CD4-positive, alpha-beta T cell treated with Interleukin-17A for 4 hours (primary cell): ENCODE measurements at regions not wholly inside any gene's neighbourhood (a gene's known extent, or its start where the extent isn't known, plus 50 kb on each side); places are given as distances from the start of the nearest gene placed in this dataset.

Source experiments
- DNase-seq: peaks from one replicate; pipeline ENCODE4 v3.0.0-alpha.2; 2020; ENCODE audit warnings: mixed read lengths

DNA sequence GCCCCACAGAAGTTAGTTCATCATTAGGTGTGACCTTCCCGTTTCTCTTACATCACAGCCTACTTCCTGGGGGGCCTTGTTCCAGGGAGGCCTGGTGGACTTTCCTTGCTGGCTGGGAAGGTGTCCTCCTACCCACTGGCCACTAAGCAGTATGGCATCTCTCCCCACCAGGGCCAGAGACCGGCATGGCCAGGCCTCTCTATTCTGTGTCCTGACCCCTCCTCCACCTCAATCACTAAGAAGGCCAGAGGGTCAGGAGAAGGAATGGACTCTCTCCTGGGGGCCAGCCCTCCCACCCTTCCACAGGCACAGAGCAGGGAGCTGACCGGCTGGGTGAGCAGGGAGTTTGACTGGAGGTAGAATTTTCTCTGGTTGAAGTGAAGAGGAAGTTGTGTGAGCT, 81.9 kb downstream of the PJA1 start:
- no peak for DNase-seq

DNA sequence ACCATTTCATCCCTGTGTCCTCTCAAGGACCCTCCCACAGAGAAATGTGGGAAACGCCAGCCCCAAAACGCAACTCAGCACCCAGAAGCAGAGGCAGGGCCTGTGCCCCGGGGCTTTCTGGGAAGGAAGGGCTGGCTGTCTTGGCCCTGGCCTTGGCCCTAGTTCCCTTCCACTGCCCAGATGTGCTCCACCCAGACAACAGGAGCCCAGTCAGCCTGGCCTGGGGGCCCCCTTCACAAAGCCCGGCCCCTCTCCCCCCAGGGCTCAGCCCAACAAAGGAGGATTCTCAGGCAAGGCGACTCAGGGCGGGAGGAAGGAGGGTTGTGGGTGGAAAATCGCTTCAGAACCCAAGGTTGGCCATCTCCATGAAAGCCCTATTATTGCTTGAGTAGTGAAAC, 82.5 kb downstream of the PJA1 start:
- no peak for DNase-seq

GRCh38 chrX:69082055-69082752, 83.0 kb downstream of the PJA1 start:
- no peak for DNase-seq

DNA sequence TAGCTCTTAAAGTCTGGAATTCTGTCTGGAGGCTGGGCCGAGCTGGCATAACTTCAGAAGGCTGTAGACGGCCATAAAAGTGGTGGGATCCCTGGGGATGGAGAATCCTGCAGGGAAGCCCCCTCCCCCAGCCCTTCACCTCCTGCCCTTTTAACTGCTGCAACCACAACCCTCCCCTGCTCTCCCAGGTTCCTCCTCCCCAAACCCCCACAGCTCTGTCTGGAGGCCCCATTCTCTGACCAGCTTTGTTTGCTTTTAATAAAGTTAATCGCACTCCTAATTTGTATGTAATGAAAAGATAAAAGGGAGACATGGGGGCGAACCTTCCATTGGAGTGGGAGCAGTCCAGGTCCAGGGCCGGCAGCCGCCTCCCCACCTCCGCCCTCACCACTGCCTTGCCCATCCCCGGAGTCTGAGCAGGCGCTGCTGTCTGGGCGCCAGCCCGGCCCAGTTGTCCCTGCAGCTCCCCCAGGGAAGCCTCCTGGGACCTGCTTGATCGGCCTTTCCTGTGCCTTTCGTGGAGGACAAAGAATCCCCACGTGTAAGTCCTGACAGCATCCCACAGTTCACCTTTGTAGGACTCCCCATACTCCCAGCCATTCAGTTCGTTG, 84.3 kb downstream of the PJA1 start:
- DNase-seq, result no peak

DNA sequence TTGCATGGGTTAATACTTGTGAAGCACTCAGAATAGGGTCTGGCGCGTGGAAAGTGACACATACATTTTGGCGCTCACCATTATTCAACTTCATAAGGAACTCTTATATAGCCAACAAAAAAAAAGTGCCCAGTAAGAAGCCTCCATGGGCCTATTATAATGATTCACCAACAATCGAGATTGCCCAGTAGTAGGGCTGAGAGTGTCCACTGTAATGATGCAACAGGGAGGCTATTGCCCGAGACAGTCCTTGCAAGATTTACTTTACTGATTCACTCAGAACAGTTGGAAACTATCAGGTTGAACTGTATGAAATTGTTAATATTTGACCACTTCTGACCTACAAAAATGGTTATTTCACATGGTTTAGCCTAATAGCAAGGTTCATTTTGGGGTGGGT, 86.0 kb downstream of the PJA1 start:
- no peak for DNase-seq

DNA sequence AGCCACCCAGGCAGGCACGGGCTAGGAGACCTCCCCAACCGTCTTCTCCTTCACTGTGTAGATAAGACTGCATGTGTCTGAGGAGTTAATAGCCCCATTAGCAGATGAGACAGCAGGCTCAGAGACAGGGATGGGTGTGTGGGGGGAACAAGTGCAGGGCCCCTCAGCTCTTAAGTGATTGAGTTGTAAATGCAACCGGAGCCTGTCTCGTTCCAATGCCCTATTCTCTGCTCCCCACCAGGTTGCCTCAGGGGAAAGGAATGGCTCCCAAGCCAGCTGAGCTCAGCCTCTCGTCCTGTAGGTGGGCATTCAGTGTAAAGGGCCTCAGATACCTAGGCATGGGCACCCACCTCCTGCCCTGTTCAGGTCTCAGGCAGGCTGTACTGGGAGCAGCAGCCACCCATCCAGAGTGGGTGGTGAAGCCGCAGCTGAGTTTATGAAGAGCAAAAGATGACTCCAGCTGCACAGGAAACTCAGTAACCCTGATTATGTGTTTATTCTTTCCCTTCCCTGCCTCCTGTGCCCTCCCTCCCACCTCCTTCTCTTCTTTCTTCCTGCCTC, 87.3 kb downstream of the PJA1 start:
- DNase-seq, result no peak

GRCh38 chrX:69076088-69076487, 89.2 kb downstream of the PJA1 start:
- DNase-seq, result no peak

GRCh38 chrX:69074726-69075125, 90.5 kb downstream of the PJA1 start:
- no peak for DNase-seq

DNA sequence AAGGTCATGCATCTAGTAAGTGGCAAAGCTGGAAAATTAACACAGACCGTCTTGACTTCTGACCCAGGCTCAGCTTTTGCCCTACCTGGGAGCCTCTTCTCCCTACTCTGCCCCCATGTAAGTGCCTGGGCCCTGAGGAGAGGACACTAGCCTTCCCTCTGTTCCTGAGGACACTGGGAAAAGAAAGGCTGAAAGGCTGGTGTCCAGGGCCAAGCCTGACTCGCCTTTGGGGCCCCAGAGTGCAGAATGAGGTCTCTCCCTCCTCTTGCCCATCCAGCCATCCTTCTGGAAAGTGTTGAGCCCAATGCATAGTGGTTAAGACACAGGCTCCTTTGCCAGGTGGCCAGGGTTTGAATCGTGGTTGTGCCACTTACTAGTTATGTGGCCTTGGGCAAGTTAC, 91.5 kb downstream of the PJA1 start:
- DNase-seq, result no peak

DNA sequence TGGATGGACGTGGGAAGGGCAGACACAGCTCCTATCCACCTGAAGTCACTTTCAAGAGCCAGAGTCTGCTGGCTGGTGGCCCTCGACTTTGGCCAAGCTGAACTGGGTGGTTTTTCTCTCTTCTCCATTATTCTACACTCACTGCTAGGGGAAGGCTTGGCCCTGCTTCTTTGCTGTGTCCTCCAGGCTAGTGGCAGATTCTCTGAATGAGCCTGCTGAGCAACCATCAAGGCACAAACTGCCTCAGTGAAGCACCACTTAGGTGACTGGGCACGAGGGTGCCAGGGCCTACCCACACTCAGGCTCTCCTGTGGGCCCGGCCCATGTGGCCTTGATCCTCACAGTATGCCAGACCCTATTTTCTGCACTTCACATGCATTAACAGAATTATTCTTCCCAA, 92.0 kb downstream of the PJA1 start:
- DNase-seq, result no peak

GRCh38 chrX:69072486-69073006, 92.7 kb downstream of the PJA1 start:
- DNase-seq, result no peak

GRCh38 chrX:69070949-69071650, 94.2 kb downstream of the PJA1 start:
- DNase-seq, result no peak

GRCh38 chrX:69069876-69070275, 95.4 kb downstream of the PJA1 start:
- DNase-seq, result no peak

- no peak for DNase-seq
Observed at GRCh38 chrX:69069086-69069445, 96.2 kb downstream of the PJA1 start.

- no peak for DNase-seq
Observed at GRCh38 chrX:69068301-69069085, 96.8 kb downstream of the PJA1 start.

DNA sequence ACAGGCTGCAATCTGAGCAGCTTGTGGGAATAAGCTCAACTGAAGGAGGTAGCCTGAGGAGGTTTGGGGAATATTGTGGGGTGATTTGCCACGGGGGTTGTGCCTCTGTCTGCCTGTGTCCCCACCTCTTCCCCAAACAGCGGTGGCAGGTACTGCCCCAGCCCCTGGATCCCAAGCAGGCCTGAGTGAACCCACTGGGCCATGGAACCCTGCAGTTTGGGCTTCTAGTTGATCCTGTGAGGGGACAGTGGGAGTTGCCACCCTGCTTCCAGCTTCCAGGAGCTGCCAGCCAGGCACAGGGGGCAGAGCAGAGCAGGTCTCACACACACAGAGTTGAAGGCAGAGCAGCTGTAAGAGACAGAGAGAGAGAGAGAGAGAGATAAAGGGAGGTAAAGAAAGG, 97.4 kb downstream of the PJA1 start:
- DNase-seq, result no peak

DNA sequence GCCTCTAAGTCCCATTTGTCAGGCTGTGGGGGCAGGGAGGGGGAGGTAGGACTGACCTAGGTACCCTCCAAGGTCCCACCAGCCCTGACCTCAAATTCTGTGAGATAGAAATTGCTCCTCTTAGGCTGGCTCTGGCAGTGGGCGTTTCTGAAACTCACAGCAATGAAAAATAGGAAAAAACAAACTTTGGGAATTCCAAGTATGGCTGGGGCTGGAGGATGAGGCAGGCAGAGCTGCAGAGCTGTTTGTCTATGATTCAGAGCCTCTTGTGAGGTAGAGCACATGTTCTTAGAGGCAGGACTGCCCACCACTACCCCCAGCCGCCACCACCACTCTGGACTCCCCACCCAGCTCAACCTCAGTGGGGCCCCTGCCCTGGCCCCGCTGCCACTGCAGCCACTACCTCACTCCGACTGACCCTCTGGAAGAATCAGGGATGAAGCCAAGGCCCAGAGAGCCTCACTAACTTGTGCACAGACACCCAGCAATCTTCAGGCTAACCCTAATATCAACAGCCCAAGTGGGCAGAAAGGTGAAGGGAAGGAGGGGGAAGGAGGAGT, 98.2 kb downstream of the PJA1 start:
- DNase-seq, result no peak

DNA sequence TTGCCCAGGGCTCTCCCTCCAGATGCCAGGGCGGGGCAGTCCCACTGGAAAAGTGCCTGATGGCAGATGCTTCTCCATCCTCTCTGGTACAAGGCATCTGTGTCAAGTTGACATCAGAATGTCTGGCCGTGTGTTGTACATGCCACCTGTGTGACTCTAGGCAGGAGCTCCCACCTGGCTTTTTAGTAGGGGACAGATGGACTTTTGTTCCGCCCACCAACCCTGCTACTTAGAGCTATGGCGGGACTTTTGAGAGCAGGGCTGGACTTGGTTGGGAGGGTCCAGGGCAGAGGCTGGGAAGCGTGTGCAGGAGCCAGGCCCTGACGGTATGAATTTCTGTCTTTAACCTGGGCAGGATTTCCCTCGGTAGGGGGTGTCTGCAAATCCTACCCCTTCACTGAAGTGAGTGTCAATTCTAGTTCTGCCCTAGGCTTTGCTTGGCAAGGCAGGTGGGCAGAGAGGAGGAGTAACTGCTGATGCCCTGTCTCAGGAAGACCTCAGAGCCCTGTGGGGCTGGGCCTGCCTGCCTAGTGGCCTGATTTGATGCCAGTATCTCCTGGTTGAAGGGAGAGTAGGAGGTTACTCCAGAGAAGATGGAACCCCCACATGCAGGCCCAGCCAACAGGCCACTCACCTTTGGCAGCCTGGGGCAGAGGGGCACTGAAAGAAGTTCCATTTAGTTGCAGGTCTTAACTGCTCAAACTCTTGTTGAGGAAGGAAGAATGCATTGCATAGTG, 99.1 kb downstream of the PJA1 start:
- no peak for DNase-seq

GRCh38 chrX:69065451-69065850, 99.8 kb downstream of the PJA1 start:
- DNase-seq, result no peak

DNA sequence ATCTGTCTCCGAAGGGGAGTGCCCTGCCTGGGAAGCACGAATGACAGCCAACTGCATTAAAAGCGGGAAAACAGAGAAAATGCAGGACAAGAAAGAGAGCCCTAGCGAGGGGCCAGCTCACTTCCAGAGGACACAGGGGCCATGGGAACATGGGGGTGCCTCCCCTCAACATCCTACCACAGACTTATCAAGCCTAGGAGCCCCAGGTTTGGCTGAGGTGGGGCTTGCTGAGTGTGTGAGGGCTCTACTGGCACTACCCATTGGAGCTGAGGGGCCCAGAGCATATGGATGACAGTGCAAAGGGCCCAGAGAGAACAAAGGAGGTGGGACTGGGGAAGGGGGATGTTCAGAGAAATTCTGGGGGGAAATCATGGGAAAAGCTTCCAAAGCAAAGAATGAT, 101.8 kb downstream of the PJA1 start:
- DNase-seq, result no peak

DNA sequence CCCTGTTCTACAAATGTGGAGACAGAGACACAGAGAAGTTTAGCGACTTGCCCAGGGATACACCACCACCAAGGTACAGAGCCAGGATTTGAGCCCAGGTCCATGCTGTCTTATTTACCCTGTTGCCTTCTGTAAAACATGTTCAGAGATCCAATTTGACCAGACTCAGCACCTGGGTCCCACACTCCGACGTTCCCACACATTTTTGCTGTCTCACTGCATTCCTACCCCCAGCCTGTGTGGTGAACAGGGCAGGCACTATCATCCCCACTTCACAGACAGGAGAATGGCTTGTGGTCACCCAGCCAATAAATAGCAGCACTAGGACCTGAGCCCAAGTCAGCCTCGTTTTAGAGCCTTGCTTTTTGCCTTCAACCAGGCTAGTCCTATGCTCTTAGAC, 102.8 kb downstream of the PJA1 start:
- DNase-seq, result no peak
